GM19397 (cell line): ENCODE measurements at regions not wholly inside any gene's neighbourhood (a gene's known extent, or its start where the extent isn't known, plus 50 kb on each side); places are given as distances from the start of the nearest gene placed in this dataset.
"Not testable (repeated sequence)": the region's sequence is repeated elsewhere in the genome, so short reads cannot be mapped to it uniquely, and the experiment has no call there.

ENCODE experiments used
- ATAC-seq: cut with Tn5 transposase; IDR thresholded peaks from one replicate; pipeline ENCODE4 v1.9.1; 2021; ENCODE audit warnings: mild to moderate bottlenecking, moderate library complexity; ENCODE audit not compliant: unreplicated experiment

GRCh38 chr15:99826157-99826780 is 93.0 kb upstream of the LYSMD4 start:
- ATAC-seq = no peak

- no peak for ATAC-seq
Observed at GRCh38 chr15:99823346-99823745, 90.1 kb upstream of the LYSMD4 start.

GRCh38 chr15:99819981-99820718 is 86.9 kb upstream of the LYSMD4 start:
- ATAC-seq = no peak

GRCh38 chr15:99818872-99819271 is 85.6 kb upstream of the LYSMD4 start:
- ATAC-seq = no peak

- ATAC-seq = not testable (repeated sequence)
Observed at GRCh38 chr15:99816862-99817261, 83.6 kb upstream of the LYSMD4 start.

- ATAC-seq = not testable (repeated sequence)
Observed at GRCh38 chr15:99810663-99811062, 77.4 kb upstream of the LYSMD4 start.

- ATAC-seq = not testable (repeated sequence)
Observed at GRCh38 chr15:99799854-99800250, 66.6 kb upstream of the LYSMD4 start.

GRCh38 chr15:99799182-99799853 is 66.1 kb upstream of the LYSMD4 start:
- ATAC-seq = not testable (repeated sequence)

GRCh38 chr15:99796940-99797870 is 64.0 kb upstream of the LYSMD4 start:
- ATAC-seq = not testable (repeated sequence)

GRCh38 chr15:99791881-99792807 is 58.9 kb upstream of the LYSMD4 start:
- ATAC-seq = not testable (repeated sequence)

- ATAC-seq = not testable (repeated sequence)
Observed at GRCh38 chr15:99790751-99791150, 57.5 kb upstream of the LYSMD4 start.

- no peak for ATAC-seq
Observed at GRCh38 chr15:99788156-99788555, 54.9 kb upstream of the LYSMD4 start.

GRCh38 chr15:99784800-99785199 is 51.6 kb upstream of the LYSMD4 start:
- ATAC-seq = not testable (repeated sequence)

- not testable (repeated sequence) for ATAC-seq
Observed at GRCh38 chr15:99783918-99784619, 50.8 kb upstream of the LYSMD4 start.
